Activated CD8-positive, alpha-beta T cell treated with anti-CD3 and anti-CD28 coated beads, Interleukin-2, amount 10 ng/mL, durations not matched to agents 7 days and 5 days (primary cell): ENCODE measurements at regions not wholly inside any gene's neighbourhood (a gene's known extent, or its start where the extent isn't known, plus 50 kb on each side); places are given as distances from the start of the nearest gene placed in this dataset.

Experiments used
- ATAC-seq: fragments of 150-1000 bp; cut with Tn5 transposase; one replicate; pipeline ENCODE4 v1.10.0; 2021; ENCODE audit warnings: moderate library complexity
- CTCF ChIA-PET: fragments of 350-600 bp; sonication (Branson Sonifier 250); formaldehyde crosslinking; loops from one replicate; lab custom pipeline; 2021; ENCODE audit warnings: antibody characterized with exemption; lab: Charles Lee
- POLR2A ChIA-PET: fragments of 350-600 bp; sonication (Branson Sonifier 250); formaldehyde crosslinking; loops from one replicate; lab custom pipeline; 2021; ENCODE audit warnings: antibody characterized with exemption; lab: Charles Lee
- DNase-seq: peaks from one replicate; pipeline ENCODE4 v3.0.0-alpha.2; 2020
- H3K27ac Mint-ChIP-seq: one replicate; pipeline ENCODE4 v1.8.0; 2021; ENCODE audit warnings: mild to moderate bottlenecking, mixed read lengths
- H3K27me3 Mint-ChIP-seq: one replicate; pipeline ENCODE4 v1.8.0; 2021; ENCODE audit warnings: low read depth, mixed read lengths
- H3K36me3 Mint-ChIP-seq: one replicate; pipeline ENCODE4 v1.8.0; 2021; ENCODE audit warnings: low read depth, mixed read lengths
- H3K4me1 Mint-ChIP-seq: one replicate; pipeline ENCODE4 v1.8.0; 2021; ENCODE audit warnings: low read depth, mixed read lengths
- H3K4me3 Mint-ChIP-seq: one replicate; pipeline ENCODE4 v1.8.0; 2021; ENCODE audit warnings: mild to moderate bottlenecking, mixed read lengths
- H3K9me3 Mint-ChIP-seq: one replicate; pipeline ENCODE4 v1.8.0; 2022; ENCODE audit warnings: mixed read lengths; ENCODE audit not compliant: insufficient read depth

DNA sequence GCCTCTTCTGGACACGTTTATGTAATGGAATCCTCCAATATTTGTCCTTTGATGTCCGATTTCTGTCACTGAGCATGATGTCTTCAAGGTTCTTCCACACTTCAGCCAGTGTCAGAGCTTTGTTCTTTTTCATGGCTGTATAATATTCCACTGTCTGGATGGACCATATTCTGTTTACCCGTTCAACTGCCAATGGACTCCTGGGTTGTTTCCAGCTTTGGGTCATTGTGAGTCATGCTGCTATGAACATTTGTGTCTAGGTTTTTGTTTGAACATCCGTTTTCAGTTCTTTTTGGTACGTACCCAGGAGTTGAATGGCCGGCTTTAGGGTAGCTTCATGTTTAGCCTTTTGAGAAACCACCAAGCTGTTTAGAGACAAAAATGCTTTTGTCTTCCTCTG lies 93.2 kb downstream of the SHOX start:
- Mint-ChIP-seq H3K4me3 (no peak overlapping the region), H3K9me3 (peaks cover 11% of the 10 kb centered on the region), H3K27ac (no peak overlapping the region), H3K27me3 (no peaks in the 10 kb centered on the region), H3K36me3 (no peaks in the 10 kb centered on the region), H3K4me1 (no peaks in the 10 kb centered on the region)
- no peak for DNase-seq
- POLR2A ChIA-PET, result no interaction called here
- CTCF ChIA-PET, result no interaction called here
- peak; percentile 29 for ATAC-seq

DNA sequence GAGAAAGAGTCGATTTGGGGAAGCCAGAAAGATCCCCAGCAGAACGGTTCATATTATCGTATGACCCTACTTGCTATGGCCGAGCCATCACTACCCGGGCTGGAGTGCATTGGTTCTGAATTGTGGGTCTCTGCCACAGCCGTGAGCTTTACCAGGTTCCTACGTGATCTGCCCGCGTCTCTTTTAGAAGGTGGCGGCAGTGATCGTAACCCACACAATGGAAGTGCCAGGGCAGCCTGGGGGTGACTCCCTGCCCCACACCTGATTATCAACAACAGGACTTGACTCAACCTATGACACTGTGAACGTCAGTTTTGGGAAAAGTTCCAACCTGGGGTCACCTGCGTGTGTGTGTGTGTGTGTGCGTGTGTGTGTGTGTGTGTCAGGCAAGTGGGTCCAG lies 90.8 kb downstream of the SHOX start:
- no peak for DNase-seq
- POLR2A ChIA-PET, result no interaction called here
- H3K27me3 Mint-ChIP-seq, result no peaks in the 10 kb centered on the region

DNA sequence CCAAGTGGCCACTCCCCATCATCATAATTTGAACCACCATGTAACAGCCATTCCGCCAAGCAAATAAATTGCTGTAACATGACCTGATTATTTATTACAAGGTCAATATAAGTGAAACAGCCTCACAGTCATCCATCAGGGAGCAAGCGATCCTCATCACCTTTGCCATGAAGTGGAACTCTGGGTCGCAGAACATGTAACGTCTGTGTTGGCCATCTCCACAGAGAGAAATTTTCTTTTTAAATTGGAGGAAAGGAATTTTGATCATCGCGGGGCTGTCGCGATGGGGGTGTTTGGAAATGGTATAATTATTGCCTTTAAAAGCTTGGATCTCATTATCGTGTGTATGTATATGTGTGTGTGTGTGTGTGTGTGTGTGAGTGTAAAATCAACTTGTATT lies 90.2 kb downstream of the SHOX start:
- CTCF ChIA-PET, result no interaction called here
- no peak overlapping the region for H3K4me3 Mint-ChIP-seq
- no peak for DNase-seq
- no peak overlapping the region for H3K27ac Mint-ChIP-seq
- no peaks in the 10 kb centered on the region for H3K36me3 Mint-ChIP-seq
- no peak for ATAC-seq
- no peaks in the 10 kb centered on the region for H3K4me1 Mint-ChIP-seq
- peaks cover 25% of the 10 kb centered on the region for H3K9me3 Mint-ChIP-seq
- H3K27me3 Mint-ChIP-seq, result no peaks in the 10 kb centered on the region
- POLR2A ChIA-PET, result no interaction called here

More for the DNA sequence above, 90.8 kb downstream of the SHOX start:
- CTCF ChIA-PET, result no interaction called here
- no peaks in the 10 kb centered on the region for H3K36me3 Mint-ChIP-seq
- peaks cover 20% of the 10 kb centered on the region for H3K9me3 Mint-ChIP-seq
- no peaks in the 10 kb centered on the region for H3K4me1 Mint-ChIP-seq
- no peak overlapping the region for H3K4me3 Mint-ChIP-seq
- H3K27ac Mint-ChIP-seq, result no peak overlapping the region
- ATAC-seq, result no peak

DNA sequence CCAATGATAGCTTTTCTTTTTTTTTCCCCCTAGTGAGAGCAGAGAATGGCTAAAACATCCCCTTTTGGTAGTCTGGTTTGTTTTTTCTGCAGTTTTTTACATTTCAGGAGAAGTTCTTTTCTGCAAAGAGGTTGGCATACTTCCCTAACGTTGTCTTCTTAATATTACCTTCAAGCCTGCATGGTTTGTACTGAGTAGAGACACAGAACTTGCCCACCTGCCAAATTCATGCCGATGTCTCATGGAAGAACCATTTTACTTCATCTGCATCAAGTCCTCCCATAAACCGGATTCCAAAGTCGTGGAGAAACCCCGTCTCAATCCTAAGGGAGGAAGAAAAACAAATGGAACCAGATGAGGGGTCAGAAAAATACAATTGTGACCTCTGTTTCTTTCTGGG lies 89.7 kb downstream of the SHOX start:
- H3K27me3 Mint-ChIP-seq, result no peaks in the 10 kb centered on the region
- no peaks in the 10 kb centered on the region for H3K36me3 Mint-ChIP-seq
- ChIA-PET POLR2A (no interaction called here), CTCF (no interaction called here)
- DNase-seq (no peak), ATAC-seq (no peak)
- H3K9me3 Mint-ChIP-seq, result peaks cover 29% of the 10 kb centered on the region
- H3K4me1 Mint-ChIP-seq, result no peaks in the 10 kb centered on the region
- no peak overlapping the region for H3K4me3 Mint-ChIP-seq
- H3K27ac Mint-ChIP-seq, result no peak overlapping the region

DNA sequence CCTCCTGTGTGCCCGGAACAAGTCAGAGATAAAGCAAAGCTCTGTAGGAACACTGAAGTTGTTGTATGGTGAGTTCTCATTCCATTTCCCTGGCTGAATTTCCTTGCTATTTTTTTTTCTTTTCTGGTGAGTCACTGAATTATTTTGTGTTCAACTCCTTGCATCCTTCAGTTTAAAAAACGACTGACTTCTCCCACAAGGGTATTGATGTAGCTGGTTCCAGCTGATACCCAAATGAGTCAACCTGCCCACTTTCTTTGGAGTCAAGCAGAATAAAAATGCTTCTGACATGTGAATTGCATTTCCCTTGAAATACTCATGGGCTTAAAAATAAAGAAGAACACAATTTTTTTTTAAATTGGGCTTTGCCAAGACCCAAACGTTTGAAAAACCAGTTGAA lies 85.5 kb downstream of the SHOX start:
- no peak for ATAC-seq
- POLR2A ChIA-PET, result no interaction called here
- CTCF ChIA-PET, result no interaction called here

DNA sequence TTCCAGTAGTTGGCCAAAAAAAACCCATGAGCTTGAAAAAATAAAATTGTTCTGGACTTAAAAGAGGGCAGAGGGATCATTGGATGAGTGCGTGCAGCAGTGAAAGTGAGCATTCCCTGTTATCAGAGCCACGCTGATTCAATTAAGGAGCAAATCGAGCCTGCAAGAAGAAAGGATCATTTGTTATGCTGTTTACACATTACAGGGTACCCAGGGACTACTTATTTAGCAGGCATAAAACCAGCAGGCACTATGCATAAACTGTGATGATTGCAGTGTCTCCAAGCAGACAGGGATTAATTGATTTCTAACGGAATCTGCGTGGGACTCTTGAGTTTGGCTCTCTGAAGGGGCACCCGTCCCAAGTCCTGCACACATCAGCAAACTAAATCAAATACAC lies 83.5 kb downstream of the SHOX start:
- POLR2A ChIA-PET, result no interaction called here
- Mint-ChIP-seq H3K9me3 (peaks cover 18% of the 10 kb centered on the region), H3K27ac (no peak overlapping the region), H3K36me3 (no peaks in the 10 kb centered on the region), H3K4me3 (no peak overlapping the region), H3K27me3 (no peaks in the 10 kb centered on the region), H3K4me1 (no peaks in the 10 kb centered on the region)
- ATAC-seq (no peak), DNase-seq (no peak)
- CTCF ChIA-PET, result no interaction called here

More for the DNA sequence above, 85.5 kb downstream of the SHOX start:
- H3K27me3 Mint-ChIP-seq, result no peaks in the 10 kb centered on the region
- peaks cover 18% of the 10 kb centered on the region for H3K9me3 Mint-ChIP-seq
- H3K4me1 Mint-ChIP-seq, result no peaks in the 10 kb centered on the region
- H3K4me3 Mint-ChIP-seq, result no peak overlapping the region
- no peaks in the 10 kb centered on the region for H3K36me3 Mint-ChIP-seq
- no peak overlapping the region for H3K27ac Mint-ChIP-seq
- DNase-seq, result no peak
